Tongue (tissue), 1 donor: ENCODE measurements at regions not wholly inside any gene's neighbourhood (a gene's known extent, or its start where the extent isn't known, plus 50 kb on each side); places are given as distances from the start of the nearest gene placed in this dataset.

ENCODE experiments used
- DNase-seq: peaks from one replicate; pipeline ENCODE4 v3.0.0-alpha.2; 2015

- no peak for DNase-seq
Measured at GRCh38 chr1:2916706-2917105, 104.6 kb upstream of the ACTRT2 start.

- no peak for DNase-seq
Measured at GRCh38 chr1:2917284-2917683, 104.0 kb upstream of the ACTRT2 start.

- no peak for DNase-seq
Measured at GRCh38 chr1:2918441-2918840, 102.8 kb upstream of the ACTRT2 start.

- no peak for DNase-seq
Measured at GRCh38 chr1:2919841-2920240, 101.4 kb upstream of the ACTRT2 start.

GRCh38 chr1:2920421-2921015 is 100.7 kb upstream of the ACTRT2 start:
- DNase-seq, result no peak

- DNase-seq, result no peak
Measured at GRCh38 chr1:2921970-2922686, 99.1 kb upstream of the ACTRT2 start.

GRCh38 chr1:2923351-2923750 is 97.9 kb upstream of the ACTRT2 start:
- no peak for DNase-seq

GRCh38 chr1:2925291-2925690 is 96.0 kb upstream of the ACTRT2 start:
- DNase-seq, result no peak

GRCh38 chr1:2925918-2926317 is 95.3 kb upstream of the ACTRT2 start:
- DNase-seq, result peak; percentile 54

- DNase-seq, result no peak
Measured at GRCh38 chr1:2926447-2927055, 94.7 kb upstream of the ACTRT2 start.

- DNase-seq, result peak; percentile 85
Measured at GRCh38 chr1:2927393-2928360, 93.6 kb upstream of the ACTRT2 start.

GRCh38 chr1:2928366-2929325 is 92.6 kb upstream of the ACTRT2 start:
- DNase-seq, result peak; percentile 48

GRCh38 chr1:2929335-2929734 is 91.9 kb upstream of the ACTRT2 start:
- DNase-seq, result no peak

GRCh38 chr1:2930016-2930815 is 91.1 kb upstream of the ACTRT2 start:
- DNase-seq, result no peak

- no peak for DNase-seq
Measured at GRCh38 chr1:2930913-2931723, 90.1 kb upstream of the ACTRT2 start.

GRCh38 chr1:2931724-2932401 is 89.4 kb upstream of the ACTRT2 start:
- DNase-seq, result no peak

GRCh38 chr1:2932671-2933350 is 88.5 kb upstream of the ACTRT2 start:
- no peak for DNase-seq

- peak; percentile 47 for DNase-seq
Measured at GRCh38 chr1:2933431-2934155, 87.7 kb upstream of the ACTRT2 start.
